Coronary artery (tissue), 2 donors: ENCODE measurements at regions not wholly inside any gene's neighbourhood (a gene's known extent, or its start where the extent isn't known, plus 50 kb on each side); places are given as distances from the start of the nearest gene placed in this dataset.

Source experiments
- DNase-seq: peaks from one replicate; pipeline ENCODE4 v3.0.0-alpha.2; 2017; ENCODE audit warnings: low spot score
- H3K27ac ChIP-seq, 2 donors: fragments of 200-600 bp; sonication (generic); one replicate each; pipeline ENCODE4 v1.5.1; 2016 to 2019
- H3K4me3 ChIP-seq: fragments of 200-600 bp; sonication (generic); 2 replicates; pipeline ENCODE4 v1.5.1; 2016; ENCODE audit warnings: mild to moderate bottlenecking, moderate library complexity
- TF ChIP-seq, protein P1 (sequence below): fragments of 200-600 bp; sonication (generic); IDR thresholded peaks from one replicate; pipeline ENCODE4 v1.5.1; 2019; ENCODE audit warnings: antibody characterized with exemption

DNA sequence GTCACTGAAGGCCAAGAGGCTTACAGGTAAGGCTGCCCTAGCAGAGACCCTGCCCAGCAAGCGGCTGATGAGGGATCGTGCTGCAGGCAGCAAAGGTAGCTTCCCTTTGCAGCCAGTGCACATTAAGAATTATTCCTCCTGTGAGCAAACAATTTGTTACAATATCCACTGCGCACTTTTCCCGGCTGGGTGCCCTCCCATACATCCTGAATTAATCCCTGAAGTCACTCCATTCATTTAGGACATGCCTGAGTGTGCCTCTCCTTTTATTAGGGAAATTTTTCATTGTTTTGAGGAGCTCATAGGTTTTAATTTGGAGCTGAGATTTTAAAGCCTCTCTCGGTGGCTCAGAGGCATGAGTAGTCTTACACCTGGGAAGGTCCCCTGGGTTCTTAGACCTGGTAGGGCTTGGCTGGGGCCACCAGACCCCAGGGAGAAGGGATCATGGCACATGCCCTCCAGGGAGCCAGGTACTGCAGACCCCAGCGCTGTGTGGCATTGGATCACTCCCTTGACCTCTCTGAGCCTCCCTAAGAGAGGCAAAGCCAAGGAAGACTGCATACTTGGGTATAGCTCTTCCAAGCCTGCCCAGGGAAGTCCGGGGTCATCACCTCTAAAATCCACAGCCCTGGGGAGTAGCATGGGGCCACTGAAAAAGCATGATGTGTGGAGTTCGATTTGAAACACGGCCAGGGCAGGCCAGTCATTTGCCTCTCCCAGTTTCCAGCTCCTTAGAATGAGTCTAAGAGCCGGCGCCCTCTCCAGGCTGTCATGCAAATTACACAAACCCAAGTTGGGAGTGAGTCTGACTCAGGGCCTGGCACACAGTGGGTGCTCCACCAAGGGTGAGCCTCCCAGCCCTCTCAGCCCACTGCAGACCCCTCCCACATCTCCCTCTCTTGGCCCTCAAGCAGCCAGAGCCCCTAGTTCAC lies 151.9 kb upstream of the LINGO1 start:
- TF ChIP-seq, protein P1, sequence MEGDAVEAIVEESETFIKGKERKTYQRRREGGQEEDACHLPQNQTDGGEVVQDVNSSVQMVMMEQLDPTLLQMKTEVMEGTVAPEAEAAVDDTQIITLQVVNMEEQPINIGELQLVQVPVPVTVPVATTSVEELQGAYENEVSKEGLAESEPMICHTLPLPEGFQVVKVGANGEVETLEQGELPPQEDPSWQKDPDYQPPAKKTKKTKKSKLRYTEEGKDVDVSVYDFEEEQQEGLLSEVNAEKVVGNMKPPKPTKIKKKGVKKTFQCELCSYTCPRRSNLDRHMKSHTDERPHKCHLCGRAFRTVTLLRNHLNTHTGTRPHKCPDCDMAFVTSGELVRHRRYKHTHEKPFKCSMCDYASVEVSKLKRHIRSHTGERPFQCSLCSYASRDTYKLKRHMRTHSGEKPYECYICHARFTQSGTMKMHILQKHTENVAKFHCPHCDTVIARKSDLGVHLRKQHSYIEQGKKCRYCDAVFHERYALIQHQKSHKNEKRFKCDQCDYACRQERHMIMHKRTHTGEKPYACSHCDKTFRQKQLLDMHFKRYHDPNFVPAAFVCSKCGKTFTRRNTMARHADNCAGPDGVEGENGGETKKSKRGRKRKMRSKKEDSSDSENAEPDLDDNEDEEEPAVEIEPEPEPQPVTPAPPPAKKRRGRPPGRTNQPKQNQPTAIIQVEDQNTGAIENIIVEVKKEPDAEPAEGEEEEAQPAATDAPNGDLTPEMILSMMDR = no peak
- no peak overlapping the region for H3K27ac ChIP-seq
- no peak overlapping the region for H3K4me3 ChIP-seq
- no peak for DNase-seq

DNA sequence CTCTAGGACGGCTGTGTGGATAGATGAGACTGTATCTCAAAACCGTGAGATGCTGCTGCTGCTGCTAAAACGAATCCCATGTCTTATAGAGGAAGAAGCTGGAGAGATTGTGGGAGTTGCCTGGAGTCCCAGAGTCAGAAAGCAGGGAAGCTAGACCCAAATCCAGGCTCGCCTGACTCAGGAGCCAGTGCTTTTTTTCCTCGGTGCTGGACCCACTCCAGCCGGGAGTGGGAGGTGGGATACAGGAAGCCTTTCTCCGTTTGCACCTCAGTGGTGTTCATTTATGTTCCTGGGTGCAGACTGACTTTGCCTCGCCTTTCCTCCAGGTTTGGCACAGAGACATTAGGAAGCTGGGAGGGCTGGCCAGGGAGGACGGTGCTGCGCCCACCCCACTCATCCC lies 150.9 kb upstream of the LINGO1 start:
- no peak overlapping the region for H3K27ac ChIP-seq
- DNase-seq = no peak
- TF ChIP-seq, protein P1 = no peak
- H3K4me3 ChIP-seq = no peak overlapping the region

DNA sequence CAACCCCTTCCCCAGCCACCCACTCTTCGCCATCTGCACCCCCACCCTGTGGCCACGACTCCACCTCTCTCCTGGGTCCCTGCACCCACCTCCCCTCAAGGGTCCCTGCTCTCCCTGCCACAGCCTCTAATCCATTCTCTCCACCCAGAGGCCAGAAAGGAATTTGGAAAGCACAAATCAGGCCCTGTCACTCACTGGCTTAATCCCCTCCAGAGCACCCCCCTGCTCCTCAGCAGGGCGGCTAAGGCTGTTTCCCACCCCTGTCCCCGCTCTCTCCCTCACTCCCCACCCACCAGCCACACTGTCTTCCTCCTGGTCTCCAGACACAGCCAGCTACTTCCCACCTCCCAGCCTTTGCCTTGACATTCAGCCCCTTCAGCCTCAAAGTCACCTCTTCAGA lies 150.0 kb upstream of the LINGO1 start:
- H3K4me3 ChIP-seq = no peak overlapping the region
- DNase-seq = no peak
- H3K27ac ChIP-seq = no peak overlapping the region
- TF ChIP-seq, protein P1 = no peak

DNA sequence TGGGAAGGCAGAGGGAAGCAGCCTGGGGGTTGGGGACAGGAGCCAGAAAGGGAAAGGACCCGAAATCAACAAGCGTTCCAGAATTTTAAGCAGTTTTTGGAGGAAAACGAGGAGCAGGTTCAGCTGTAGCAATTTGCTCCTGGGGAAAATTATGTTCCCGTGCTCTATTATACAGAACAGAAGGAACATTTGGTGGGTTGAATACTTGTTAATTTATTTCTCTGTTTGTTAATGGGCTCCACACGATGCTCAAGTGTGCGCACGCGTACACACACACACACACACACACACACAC lies 149.2 kb upstream of the LINGO1 start:
- DNase-seq = no peak
- H3K4me3 ChIP-seq = no peak overlapping the region
- TF ChIP-seq, protein P1 = no peak
- no peak overlapping the region for H3K27ac ChIP-seq

DNA sequence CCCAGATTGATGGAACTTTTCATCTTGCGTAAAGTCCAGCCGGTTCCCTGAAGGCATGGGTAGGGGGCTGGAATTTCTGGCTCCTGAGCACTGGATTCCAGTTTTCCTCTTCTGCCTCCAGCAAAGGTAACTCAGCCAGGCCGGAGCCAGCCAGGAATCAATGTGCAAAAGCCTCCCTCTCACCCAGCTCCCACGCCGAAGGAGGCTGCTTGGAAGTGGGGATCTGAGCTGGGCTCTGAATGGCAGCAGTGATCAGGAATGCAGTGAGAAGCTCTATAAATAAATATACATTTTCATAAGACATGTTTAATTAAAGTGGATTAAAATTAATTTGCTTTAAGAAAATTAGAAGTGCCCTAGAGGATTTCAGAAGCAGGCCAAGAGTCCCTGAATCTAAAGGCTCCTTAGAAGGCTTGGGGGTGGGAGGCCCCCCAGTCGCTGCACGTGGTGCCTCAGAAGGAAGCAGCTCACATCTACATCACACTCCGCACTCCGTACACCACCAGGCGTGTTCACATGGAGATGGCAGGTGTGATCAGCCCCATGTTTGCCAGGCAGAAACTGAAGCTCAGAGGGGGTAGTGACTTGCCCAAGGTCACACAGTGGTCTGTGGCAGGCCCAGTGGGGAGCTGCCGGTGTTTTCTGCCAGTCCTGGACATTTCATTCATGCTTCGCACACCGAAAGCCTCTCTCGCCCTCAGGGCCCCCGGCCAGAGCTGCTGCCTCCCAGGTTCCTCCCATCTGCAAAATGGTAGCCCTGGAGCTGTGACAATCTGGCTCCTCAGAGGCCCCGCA lies 148.6 kb upstream of the LINGO1 start:
- no peak overlapping the region for H3K27ac ChIP-seq

DNA sequence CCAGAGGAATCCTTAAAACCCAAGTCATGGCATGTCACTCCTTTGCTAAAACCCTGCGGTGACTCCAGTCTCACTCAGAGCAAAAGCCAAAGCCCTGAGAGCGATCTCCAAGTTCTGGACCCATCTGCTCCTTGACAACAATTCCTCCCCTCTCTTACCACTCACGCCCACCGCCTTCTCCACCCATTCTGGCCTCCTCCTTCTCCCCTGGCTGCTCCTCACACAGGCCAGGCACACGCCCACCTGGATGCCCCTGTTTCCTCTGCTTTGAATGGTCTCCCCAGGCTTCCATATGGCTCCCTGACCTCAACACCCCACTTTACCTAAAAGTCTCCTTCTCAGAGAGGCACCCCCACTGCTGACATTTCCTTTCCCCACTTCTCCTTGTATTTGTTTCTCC lies 146.1 kb upstream of the LINGO1 start:
- no peak for DNase-seq
- TF ChIP-seq, protein P1 = no peak
- no peak overlapping the region for H3K27ac ChIP-seq
- H3K4me3 ChIP-seq = no peak overlapping the region

More for the DNA sequence above, 148.6 kb upstream of the LINGO1 start:
- DNase-seq = no peak
- TF ChIP-seq, protein P1 = no peak
- no peak overlapping the region for H3K4me3 ChIP-seq
